NCI-H1092 (cell line): ENCODE measurements at regions not wholly inside any gene's neighbourhood (a gene's known extent, or its start where the extent isn't known, plus 50 kb on each side); places are given as distances from the start of the nearest gene placed in this dataset.

ENCODE experiments used
- DNase-seq: peaks from one replicate; lab custom pipeline; 2025; lab: John Stamatoyannopoulos, UW

- no peak for DNase-seq
These were observed 258.9 kb downstream of the TAF11L14 start for GRCh38 chr5:17893026-17893635.

GRCh38 chr5:17895288-17896033 lies 261.2 kb downstream of the TAF11L14 start:
- no peak for DNase-seq

- DNase-seq: no peak
These were observed 262.3 kb downstream of the TAF11L14 start for GRCh38 chr5:17896605-17897004.

GRCh38 chr5:17897776-17898175 lies 263.5 kb downstream of the TAF11L14 start:
- no peak for DNase-seq

GRCh38 chr5:17898766-17899165 lies 264.5 kb downstream of the TAF11L14 start:
- no peak for DNase-seq

- DNase-seq: no peak
These were observed 272.8 kb downstream of the TAF11L14 start for GRCh38 chr5:17907094-17907493.

- DNase-seq: no peak
These were observed 276.1 kb downstream of the TAF11L14 start for GRCh38 chr5:17910318-17910717.

GRCh38 chr5:17912794-17913193 lies 278.5 kb downstream of the TAF11L14 start:
- no peak for DNase-seq

- no peak for DNase-seq
These were observed 282.2 kb downstream of the TAF11L14 start for GRCh38 chr5:17916446-17916845.

GRCh38 chr5:17917465-17917864 lies 283.2 kb downstream of the TAF11L14 start:
- no peak for DNase-seq

- DNase-seq: no peak
These were observed 284.3 kb downstream of the TAF11L14 start for GRCh38 chr5:17918373-17919104.

GRCh38 chr5:17925276-17925675 lies 291.0 kb downstream of the TAF11L14 start:
- no peak for DNase-seq

GRCh38 chr5:17928581-17928981 lies 294.3 kb downstream of the TAF11L14 start:
- DNase-seq: no peak

GRCh38 chr5:17929171-17929570 lies 294.9 kb downstream of the TAF11L14 start:
- DNase-seq: no peak

- DNase-seq: no peak
These were observed 296.1 kb downstream of the TAF11L14 start for GRCh38 chr5:17930346-17930745.

- DNase-seq: no peak
These were observed 309.8 kb downstream of the TAF11L14 start for GRCh38 chr5:17944046-17944445.

GRCh38 chr5:17947029-17947428 lies 312.8 kb downstream of the TAF11L14 start:
- no peak for DNase-seq

GRCh38 chr5:17951392-17952169 lies 317.3 kb downstream of the TAF11L14 start:
- no peak for DNase-seq

GRCh38 chr5:17952231-17952630 lies 318.0 kb downstream of the TAF11L14 start:
- DNase-seq: no peak

GRCh38 chr5:17964067-17964466 lies 329.8 kb downstream of the TAF11L14 start:
- DNase-seq: no peak

- DNase-seq: peak; percentile 17
These were observed 332.6 kb downstream of the TAF11L14 start for GRCh38 chr5:17966640-17967402.

- DNase-seq: no peak
These were observed 342.1 kb downstream of the TAF11L14 start for GRCh38 chr5:17976404-17976803.
